NOMO-1 treated with dmso at 0.1 percent for 144 hours (cell line): ENCODE measurements at regions not wholly inside any gene's neighbourhood (a gene's known extent, or its start where the extent isn't known, plus 50 kb on each side); places are given as distances from the start of the nearest gene placed in this dataset.
A peak's percentile ranks its signal among the peaks of the same experiment; 100 is the strongest.
"Not testable (repeated sequence)": the region's sequence is repeated elsewhere in the genome, so short reads cannot be mapped to it uniquely, and the experiment has no call there.

Source experiments
- DNase-seq: peaks from one replicate; lab custom pipeline; 2025; ENCODE audit not compliant: unreplicated experiment; lab: John Stamatoyannopoulos, UW

DNA sequence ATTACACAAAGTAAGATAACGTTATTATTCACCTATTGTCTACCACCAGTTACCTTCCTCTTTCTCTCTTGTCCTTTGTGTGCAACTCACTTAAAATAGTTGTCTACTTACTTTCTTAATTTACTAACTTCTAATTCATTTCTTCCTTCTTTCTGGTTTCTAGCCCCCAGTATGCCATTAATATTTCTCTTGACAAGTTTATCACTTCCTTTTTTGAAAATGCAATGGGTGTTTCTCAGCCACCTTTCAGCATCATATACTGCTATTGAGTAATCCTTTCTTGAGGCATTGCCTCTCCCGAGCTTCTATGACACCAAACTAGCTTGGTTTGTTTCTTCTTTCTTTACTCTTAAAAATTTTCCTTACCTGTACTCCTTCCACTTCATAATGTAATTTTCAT, 633.6 kb downstream of the TMTC2 start:
- peak; percentile 88 for DNase-seq

DNA sequence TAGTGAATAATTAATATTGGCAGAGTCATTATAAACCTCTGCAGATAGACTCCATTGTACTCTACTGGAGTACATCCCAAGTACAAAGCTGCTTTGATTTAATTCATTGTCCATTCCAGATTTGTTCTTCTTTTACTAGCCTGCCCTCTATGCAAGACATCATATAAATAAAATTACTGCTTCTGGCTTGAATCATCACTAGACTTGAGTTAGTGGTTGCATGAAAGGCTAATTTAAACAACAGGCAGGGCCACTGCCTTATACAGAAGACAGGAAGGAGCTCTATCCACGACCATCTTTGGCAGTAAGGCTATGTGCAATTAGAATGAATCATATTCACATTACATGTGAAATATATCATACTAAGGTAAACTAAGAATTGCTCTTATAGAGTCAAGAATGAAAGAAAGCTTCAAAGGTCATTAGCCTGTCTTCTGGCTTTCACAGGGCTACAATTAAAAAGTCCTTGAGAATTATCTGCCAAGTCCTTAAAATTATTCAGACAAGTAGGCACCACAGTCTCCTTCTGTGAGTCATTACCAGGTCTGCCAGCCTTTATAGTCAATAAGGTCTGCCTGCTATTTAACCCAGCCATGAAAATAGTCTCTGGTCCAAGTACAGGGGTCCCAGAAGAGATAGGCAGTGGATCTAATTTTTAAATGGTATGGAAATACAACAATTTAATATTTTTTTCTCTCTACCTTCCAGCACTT, 631.8 kb downstream of the TMTC2 start:
- no peak for DNase-seq

DNA sequence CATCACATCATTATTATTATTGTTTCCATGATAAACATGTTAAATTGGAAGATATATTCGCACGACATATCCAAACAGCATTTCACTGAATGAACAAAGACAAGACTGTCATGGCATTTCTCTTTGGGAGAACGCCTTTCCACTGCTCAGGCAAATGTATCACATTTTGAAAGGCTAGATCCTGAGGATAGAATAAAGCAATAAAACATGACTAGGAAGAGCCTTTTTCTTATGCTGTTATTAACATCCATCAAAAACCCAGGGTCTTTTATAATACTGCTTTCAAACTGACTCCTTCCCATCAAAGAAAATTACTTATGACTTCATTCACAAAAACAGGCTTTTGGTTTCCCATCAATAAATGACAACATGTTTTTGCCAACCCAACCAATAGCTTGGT, 630.9 kb downstream of the TMTC2 start:
- no peak for DNase-seq

DNA sequence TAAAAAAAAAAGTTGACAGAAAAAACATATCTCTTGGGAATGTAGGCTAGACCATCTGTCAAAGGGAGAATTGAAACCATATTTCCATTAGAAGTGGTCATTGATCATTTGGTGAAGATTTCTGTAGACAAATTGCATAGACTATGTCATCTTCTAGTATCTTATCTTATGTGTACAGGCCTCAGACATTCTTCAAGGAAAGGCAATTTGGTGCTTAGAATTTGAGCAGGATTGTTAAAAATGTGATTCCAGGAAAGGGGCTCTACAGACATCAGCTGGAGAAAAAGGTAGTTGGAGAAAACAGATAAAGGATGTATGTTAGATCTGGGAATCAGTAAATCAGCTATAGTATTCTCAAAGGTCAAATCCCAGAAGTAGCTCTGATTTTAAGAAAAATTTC, 627.1 kb downstream of the TMTC2 start:
- no peak for DNase-seq

DNA sequence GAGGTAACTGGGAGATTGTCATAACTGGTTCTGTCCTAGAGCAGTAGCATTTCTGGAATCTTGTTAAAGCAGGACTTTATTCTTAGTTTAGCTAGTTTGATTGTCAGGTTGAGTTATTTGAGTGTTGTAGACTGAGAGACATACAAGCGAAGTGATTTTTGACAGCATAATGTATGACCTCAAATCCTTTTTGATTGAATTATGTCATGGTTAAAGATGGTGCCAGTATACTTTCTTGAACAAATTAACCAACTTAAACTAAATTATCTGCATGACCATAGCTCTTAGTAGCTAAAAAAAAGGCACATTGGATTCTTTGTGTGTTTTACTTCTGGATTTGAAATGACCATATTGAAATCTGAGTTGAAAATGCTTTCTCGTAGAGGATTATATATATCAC, 626.6 kb downstream of the TMTC2 start:
- DNase-seq, result no peak

GRCh38 chr12:83276904-83277303, 590.2 kb downstream of the TMTC2 start:
- DNase-seq, result no peak

GRCh38 chr12:83271201-83271600, 584.5 kb downstream of the TMTC2 start:
- no peak for DNase-seq

GRCh38 chr12:83265808-83266207, 579.1 kb downstream of the TMTC2 start:
- DNase-seq, result no peak

DNA sequence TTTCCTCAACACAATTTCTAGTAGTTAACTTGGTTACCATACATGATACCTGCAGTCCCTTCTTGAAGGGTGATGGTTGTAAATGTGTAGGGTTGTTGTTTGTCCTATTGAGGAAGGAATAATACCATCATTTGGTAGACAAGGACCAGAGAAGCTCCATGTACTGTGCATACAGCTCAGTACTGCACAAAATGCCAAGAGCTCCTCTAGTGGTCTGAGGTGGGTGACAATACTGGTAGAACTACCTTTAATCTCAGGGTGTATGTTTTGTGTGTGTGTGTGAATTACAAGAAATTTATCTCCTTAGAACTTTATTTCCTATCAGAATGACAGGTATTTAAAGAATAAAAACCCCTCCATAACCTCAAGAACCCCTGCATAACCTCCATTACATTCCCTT, 575.3 kb downstream of the TMTC2 start:
- DNase-seq, result no peak

DNA sequence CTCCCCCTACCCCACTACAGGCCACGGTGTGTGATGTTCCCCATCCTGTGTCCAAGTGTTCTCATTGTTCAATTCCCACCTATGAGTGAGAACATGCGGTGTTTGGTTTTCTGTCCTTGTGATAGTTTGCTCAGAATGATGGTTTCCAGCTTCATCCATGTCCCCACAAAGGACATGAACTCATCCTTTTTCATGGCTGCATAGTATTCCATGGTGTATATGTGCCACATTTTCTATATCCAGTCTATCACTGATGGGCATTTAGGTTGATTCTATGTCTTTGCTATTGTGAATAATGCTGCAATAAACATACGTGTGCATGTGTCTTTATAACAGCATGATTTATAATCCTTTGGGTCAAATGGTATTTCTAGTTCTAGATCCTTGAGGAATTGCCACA, 573.4 kb downstream of the TMTC2 start:
- not testable (repeated sequence) for DNase-seq

GRCh38 chr12:83257726-83258125, 571.0 kb downstream of the TMTC2 start:
- DNase-seq, result no peak

- no peak for DNase-seq
These were observed 569.9 kb downstream of the TMTC2 start for GRCh38 chr12:83256562-83256961.

DNA sequence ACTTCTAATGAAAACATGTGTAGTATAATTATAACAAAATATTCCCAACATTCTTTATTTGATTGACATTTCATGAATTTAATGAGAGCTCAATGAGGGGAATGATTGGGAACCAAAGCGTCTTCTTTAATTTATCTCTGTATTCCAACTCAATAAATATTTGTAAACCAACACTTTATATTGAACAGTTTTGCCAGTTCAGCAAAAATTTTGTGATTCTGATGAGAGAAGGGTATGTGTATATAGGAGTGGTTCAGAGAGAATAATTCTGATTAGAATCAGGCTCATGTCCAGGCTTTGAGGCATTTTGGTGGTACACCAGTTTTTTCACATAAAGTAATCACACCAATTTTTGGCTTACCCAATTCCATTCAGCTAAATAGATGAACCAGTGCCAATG, 564.2 kb downstream of the TMTC2 start:
- no peak for DNase-seq

DNA sequence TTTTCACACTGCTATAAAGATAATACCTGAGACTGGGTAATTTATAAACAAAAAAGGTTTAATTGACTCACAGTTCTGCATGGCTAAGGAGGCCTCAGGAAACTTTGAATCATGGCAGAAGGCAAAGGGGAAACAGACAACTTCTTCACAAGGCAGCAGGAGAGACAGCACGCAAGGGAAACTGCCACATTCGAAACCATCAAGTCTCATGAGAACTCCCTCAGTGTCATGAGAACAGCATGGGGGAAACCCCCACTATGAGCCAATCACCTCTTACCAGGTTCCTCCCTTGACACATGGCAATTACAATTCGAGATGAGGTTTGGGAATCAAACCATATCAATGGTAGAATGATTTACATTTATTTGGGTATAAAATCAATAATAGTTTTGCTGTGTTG, 558.5 kb downstream of the TMTC2 start:
- no peak for DNase-seq

DNA sequence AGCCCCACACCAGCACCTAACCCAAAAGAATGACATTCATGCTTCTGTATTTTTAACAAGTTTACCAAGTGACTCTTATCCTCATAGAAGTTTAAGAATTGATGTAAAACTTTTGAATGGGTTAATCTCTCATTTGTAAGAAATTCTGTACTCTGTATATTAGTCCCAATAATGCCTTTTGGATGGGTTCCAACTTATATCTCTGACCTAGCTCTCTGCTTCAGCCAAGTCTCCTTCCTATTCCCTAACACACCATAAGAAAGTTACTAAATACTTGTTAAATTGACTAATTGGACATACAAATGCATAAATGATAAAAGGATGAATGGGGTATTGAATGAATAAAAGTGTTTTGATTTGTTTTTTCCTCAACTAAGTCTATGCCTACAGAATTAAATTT, 557.3 kb downstream of the TMTC2 start:
- no peak for DNase-seq

DNA sequence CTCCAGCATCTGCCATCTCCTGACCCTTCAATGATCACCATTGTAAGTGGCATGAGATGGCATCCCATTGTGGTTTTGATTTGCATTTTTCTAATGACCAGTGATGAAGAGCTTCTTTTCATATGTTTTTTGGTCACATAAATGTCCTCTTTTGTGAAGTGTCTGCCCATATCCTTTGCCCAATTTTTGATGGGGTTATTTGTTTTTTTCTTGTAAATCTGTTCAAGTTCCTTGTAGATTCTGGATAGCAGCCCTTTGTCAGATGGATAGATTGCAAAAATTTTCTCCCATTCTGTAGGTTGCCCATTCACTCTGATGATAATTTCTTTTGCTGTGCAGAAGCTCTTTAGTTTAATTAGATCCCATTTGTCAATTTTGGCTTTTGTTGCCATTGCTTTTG, 547.3 kb downstream of the TMTC2 start:
- DNase-seq, result not testable (repeated sequence)

DNA sequence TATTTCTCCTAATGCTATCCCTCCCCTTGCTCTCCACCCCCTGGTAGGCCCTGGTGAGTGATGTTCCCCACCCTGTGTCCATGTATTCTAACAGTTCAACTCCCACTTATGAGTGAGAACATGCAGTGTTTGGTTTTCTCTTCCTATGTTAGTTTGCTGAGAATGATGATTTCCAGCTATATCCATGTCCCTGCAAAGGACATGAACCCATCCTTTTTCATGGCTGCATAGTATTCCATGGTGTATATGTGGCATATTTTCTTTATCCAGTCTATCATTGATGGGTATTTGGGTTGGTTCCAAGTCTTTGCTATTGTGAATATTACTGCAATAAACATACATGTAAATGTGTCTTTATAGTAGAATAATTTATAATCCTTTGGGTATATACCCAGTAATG, 540.3 kb downstream of the TMTC2 start:
- not testable (repeated sequence) for DNase-seq

DNA sequence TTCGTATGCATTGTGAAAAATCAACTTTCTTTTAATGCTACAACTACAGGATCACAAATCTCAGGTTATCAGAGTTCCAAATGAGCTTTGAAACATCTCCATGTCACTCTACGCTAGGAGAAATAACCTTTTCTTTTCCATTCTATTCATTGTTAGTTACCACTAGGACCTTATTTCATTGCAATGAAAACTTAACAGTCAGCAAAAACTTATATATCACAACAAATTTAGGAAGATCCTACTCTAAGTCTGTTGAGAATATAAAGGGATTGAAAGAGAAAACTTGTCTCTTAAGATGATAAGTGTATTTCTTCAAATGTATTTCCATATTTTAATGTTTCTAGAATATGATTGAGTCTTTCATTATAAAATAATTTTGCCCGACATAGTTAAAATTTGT, 539.1 kb downstream of the TMTC2 start:
- DNase-seq, result no peak

DNA sequence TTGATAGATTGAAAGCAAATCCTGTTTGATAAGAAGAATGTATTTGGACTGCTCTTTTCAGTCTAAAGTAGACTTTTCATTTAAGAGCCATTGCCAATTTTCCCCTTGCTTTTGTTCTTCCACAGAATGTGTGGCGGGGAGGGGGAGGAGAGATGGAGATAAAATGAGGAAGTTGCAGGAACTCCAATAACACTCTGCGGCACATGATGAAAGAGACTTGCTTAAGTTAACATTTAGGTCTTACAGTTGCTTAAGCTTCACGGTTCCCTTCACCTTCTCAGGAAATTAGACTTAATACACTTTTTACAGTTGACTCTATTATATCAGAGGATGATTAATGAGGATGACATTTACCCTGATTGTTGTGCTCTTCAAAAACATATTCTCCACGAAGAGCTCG, 537.3 kb downstream of the TMTC2 start:
- peak; percentile 63 for DNase-seq

GRCh38 chr12:83220774-83221173, 534.1 kb downstream of the TMTC2 start:
- DNase-seq, result no peak

DNA sequence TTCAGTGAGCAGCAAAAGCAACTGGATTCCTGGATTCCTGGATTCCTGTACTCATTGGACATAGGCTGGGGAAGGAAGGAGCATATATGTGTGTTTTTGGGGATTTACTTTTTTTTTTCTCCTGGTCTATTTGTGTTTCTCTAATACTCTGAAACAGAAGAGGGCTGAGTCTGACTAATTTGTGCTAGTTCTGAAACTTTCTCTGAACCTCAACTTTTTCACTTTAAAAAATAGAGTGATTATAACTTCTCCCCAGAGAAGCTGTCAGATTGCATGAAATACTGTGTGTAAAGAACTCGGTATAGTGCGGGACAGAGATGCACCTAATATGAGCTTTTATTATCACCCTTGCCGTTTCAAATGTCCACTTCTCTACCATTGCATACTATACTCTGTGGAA, 529.5 kb downstream of the TMTC2 start:
- DNase-seq, result no peak

GRCh38 chr12:83214185-83214584, 527.5 kb downstream of the TMTC2 start:
- DNase-seq, result no peak

DNA sequence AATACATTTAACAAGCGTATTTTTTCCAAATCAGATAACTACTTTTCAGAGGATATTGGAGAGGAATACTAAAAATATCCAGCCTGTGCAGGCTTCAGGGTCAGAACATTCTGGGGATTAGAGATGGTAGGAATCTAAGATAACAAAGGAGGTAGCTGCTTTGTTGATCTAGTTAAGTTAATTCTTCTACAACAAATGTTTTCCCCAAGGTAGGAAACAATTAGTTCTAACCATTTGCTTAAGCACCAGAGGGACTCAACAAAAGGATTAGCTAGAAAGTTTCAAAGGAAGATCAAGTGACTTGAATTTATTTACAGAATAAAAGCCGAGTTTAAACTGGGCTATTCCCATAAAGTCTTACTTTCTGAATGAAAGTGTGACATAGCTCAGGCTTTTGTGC, 524.2 kb downstream of the TMTC2 start:
- no peak for DNase-seq
